H1 (cell line): ENCODE measurements at regions not wholly inside any gene's neighbourhood (a gene's known extent, or its start where the extent isn't known, plus 50 kb on each side); places are given as distances from the start of the nearest gene placed in this dataset.

Experiments
- CTCF ChIA-PET: fragments of 300-600 bp; sonication (Branson Sonifier 250); formaldehyde crosslinking; loops from one replicate; lab custom pipeline; 2021; ENCODE audit not compliant: partially characterized antibody; lab: Charles Lee
- POLR2A ChIA-PET: fragments of 300-600 bp; sonication (Branson Sonifier 250); formaldehyde crosslinking; loops from one replicate; lab custom pipeline; 2021; ENCODE audit warnings: inconsistent platforms; ENCODE audit not compliant: partially characterized antibody; lab: Charles Lee
- DNase-seq, 2 experiments: peaks; one replicate each; pipeline versions ENCODE4 v3.0.0 to v3.0.0-alpha.2; 2010 to 2022; ENCODE audit warnings: low spot score in 2 of 2, low read depth in 1 of 2, mixed read lengths in 1 of 2
- FAIRE-seq: peaks from 2 replicates; lab custom pipeline; 2011; peaks lifted over from hg19 to GRCh38; lab: Jason Lieb, UNC
- H2AFZ ChIP-seq: 2 replicates; pipeline ENCODE4 v1.8.1; 2012; ENCODE audit warnings: low read length, inconsistent platforms
- H2AK5ac ChIP-seq: 2 replicates; pipeline ENCODE4 v1.6.1; 2013; ENCODE audit warnings: low read depth, low read length
- H2BK120ac ChIP-seq: replicated peaks from 2 replicates; pipeline ENCODE3; 2013; ENCODE audit warnings: low read depth, low read length, inconsistent platforms
- H2BK12ac ChIP-seq: 2 replicates; pipeline ENCODE4 v1.6.1; 2013; ENCODE audit warnings: low read depth, low read length
- H2BK15ac ChIP-seq: 2 replicates; pipeline ENCODE4 v1.6.1; 2013; ENCODE audit warnings: low read length
- H2BK20ac ChIP-seq: 2 replicates; pipeline ENCODE4 v1.6.1; 2013; ENCODE audit warnings: low read length
- H2BK5ac ChIP-seq: 2 replicates; pipeline ENCODE4 v1.6.1; 2013; ENCODE audit warnings: low read depth, low read length
- H3K14ac ChIP-seq: 2 replicates; pipeline ENCODE4 v1.6.1; 2013; ENCODE audit warnings: inconsistent platforms; ENCODE audit not compliant: insufficient read length
- H3K18ac ChIP-seq: 2 replicates; pipeline ENCODE4 v1.6.1; 2013; ENCODE audit warnings: low read length; ENCODE audit errors: extremely low read depth
- H3K23ac ChIP-seq: 2 replicates; pipeline ENCODE4 v1.6.1; 2013; ENCODE audit warnings: inconsistent platforms; ENCODE audit not compliant: insufficient read length
- H3K23me2 ChIP-seq: 2 replicates; pipeline ENCODE4 v1.6.1; 2013; ENCODE audit warnings: low read depth, low read length
- H3K27ac ChIP-seq: 2 replicates; pipeline ENCODE4 v1.6.1; 2011; ENCODE audit warnings: low read depth, low read length, inconsistent platforms
- H3K27me3 ChIP-seq, 4 experiments: replicated peaks in 1 of 4; 1 replicate in 1 of 4; 2 replicates in 3 of 4; pipeline versions ENCODE4 v1.6.1 to v1.8.1; 2011 to 2013; ENCODE audit warnings: low read length in 3 of 4, mild to moderate bottlenecking in 3 of 4, inconsistent platforms in 2 of 4, mixed read lengths in 2 of 4, moderate library complexity in 1 of 4; ENCODE audit not compliant: control insufficient read depth in 3 of 4, insufficient read depth in 3 of 4; ENCODE audit errors: extremely low read depth in 1 of 4
- H3K36me3 ChIP-seq, 4 experiments: 2 replicates each; pipeline versions ENCODE4 v1.6.1 to v1.8.1; 2011 to 2013; ENCODE audit warnings: mild to moderate bottlenecking in 4 of 4, low read length in 3 of 4, moderate library complexity in 2 of 4, control low read depth in 1 of 4, inconsistent platforms in 1 of 4; ENCODE audit not compliant: insufficient read depth in 4 of 4, control insufficient read depth in 2 of 4
- H3K4ac ChIP-seq: replicated peaks from 2 replicates; pipeline ENCODE3; 2013; ENCODE audit warnings: low read length, low read depth, mixed read lengths, inconsistent platforms; ENCODE audit not compliant: insufficient read length
- H3K4me1 ChIP-seq, 4 experiments: replicated peaks in 1 of 4; 1 replicate in 1 of 4; 2 replicates in 3 of 4; pipeline versions ENCODE4 v1.6.1 to v1.8.1; 2011 to 2013; ENCODE audit warnings: low read length in 3 of 4, inconsistent platforms in 2 of 4, mixed read lengths in 1 of 4; ENCODE audit not compliant: insufficient read depth in 4 of 4, control insufficient read depth in 3 of 4
- H3K4me2 ChIP-seq, 2 experiments: 2 replicates each; pipeline versions ENCODE4 v1.6.1 to v1.8.1; 2011 to 2013; ENCODE audit warnings: low read depth in 2 of 2, low read length in 2 of 2, control low read depth in 1 of 2, inconsistent platforms in 1 of 2, mild to moderate bottlenecking in 1 of 2; ENCODE audit not compliant: insufficient read depth in 1 of 2
- H3K4me3 ChIP-seq, 4 experiments: fragments of 200-600, 300-600 bp in 1 of 4; sonication (generic), shearing (Covaris generic), sonication (Bioruptor Twin) in 1 of 4; 2 replicates each; pipeline versions ENCODE4 v1.5.1 to v1.8.1; 2011 to 2016; ENCODE audit warnings: low read length in 4 of 4, low read depth in 3 of 4, control low read depth in 2 of 4, inconsistent platforms in 2 of 4, mild to moderate bottlenecking in 2 of 4, mixed read lengths in 1 of 4, moderate library complexity in 1 of 4; ENCODE audit not compliant: insufficient read depth in 2 of 4; ENCODE audit errors: extremely low read depth in 1 of 4
- H3K56ac ChIP-seq: replicated peaks from 2 replicates; pipeline ENCODE3; 2013; ENCODE audit warnings: low read depth, mild to moderate bottlenecking, mixed read lengths, low read length, inconsistent platforms; ENCODE audit not compliant: insufficient read length
- H3K79me1 ChIP-seq: 2 replicates; pipeline ENCODE4 v1.6.1; 2013; ENCODE audit warnings: low read depth, low read length, control low read depth
- H3K79me2 ChIP-seq, 2 experiments: 2 replicates each; pipeline versions ENCODE4 v1.6.1 to v1.8.1; 2012 to 2013; ENCODE audit warnings: low read length in 2 of 2, mild to moderate bottlenecking in 2 of 2, inconsistent platforms in 1 of 2; ENCODE audit not compliant: insufficient read depth in 2 of 2, control insufficient read depth in 1 of 2
- H3K9ac ChIP-seq, 4 experiments: replicated peaks in 1 of 4; 1 replicate in 1 of 4; 2 replicates in 3 of 4; pipeline versions ENCODE4 v1.6.1 to v1.8.1; 2011 to 2013; ENCODE audit warnings: low read depth in 3 of 4, low read length in 3 of 4, control low read depth in 2 of 4, mild to moderate bottlenecking in 2 of 4, moderate library complexity in 2 of 4, inconsistent platforms in 1 of 4; ENCODE audit errors: extremely low read depth in 1 of 4
- H3K9me3 ChIP-seq, 2 experiments: 2 replicates each; pipeline versions ENCODE4 v1.6.1 to v1.8.1; 2012 to 2013; ENCODE audit warnings: mild to moderate bottlenecking in 2 of 2, moderate library complexity in 2 of 2, control low read depth in 1 of 2, inconsistent platforms in 1 of 2, low read depth in 1 of 2, low read length in 1 of 2, mixed read lengths in 1 of 2; ENCODE audit not compliant: insufficient read depth in 2 of 2
- H4K20me1 ChIP-seq, 2 experiments: replicated peaks in 1 of 2; 2 replicates each; pipeline versions ENCODE3 to v1.8.1; 2011 to 2013; ENCODE audit warnings: inconsistent platforms in 2 of 2, low read length in 2 of 2, mild to moderate bottlenecking in 1 of 2; ENCODE audit not compliant: insufficient read depth in 2 of 2, control insufficient read depth in 1 of 2
- H4K5ac ChIP-seq: 2 replicates; pipeline ENCODE4 v1.6.1; 2013; ENCODE audit warnings: low read length, low read depth, mixed read lengths, inconsistent platforms; ENCODE audit not compliant: insufficient read length
- H4K8ac ChIP-seq: 2 replicates; pipeline ENCODE4 v1.8.0; 2013; ENCODE audit warnings: mild to moderate bottlenecking, moderate library complexity, low read length, inconsistent platforms; ENCODE audit not compliant: insufficient read depth; ENCODE audit errors: extremely low read depth
- H4K91ac ChIP-seq: replicated peaks from 2 replicates; pipeline ENCODE3; 2013; ENCODE audit warnings: low read length, mixed read lengths, inconsistent platforms; ENCODE audit not compliant: insufficient read length
- JUN ChIP-seq: IDR thresholded peaks from 2 replicates; pipeline ENCODE4 v1.6.1; 2011; ENCODE audit warnings: low read depth, mild to moderate bottlenecking, improper control_type of control experiment, low read length
- KDM5A ChIP-seq: fragments of 200-600 bp; IDR thresholded peaks from 2 replicates; pipeline ENCODE4 v1.7.1; 2012; ENCODE audit warnings: mild to moderate bottlenecking, low read length, inconsistent platforms, mixed read lengths
- TAF7 ChIP-seq: optimal IDR thresholded peaks from 2 replicates; pipeline ENCODE3; 2011; ENCODE audit warnings: low read depth, mild to moderate bottlenecking, inconsistent platforms, low read length, moderate library complexity, borderline replicate concordance
- WGBS, 2 experiments: shearing (Covaris generic) in 1 of 2; methylation state at CpG; one replicate each; pipeline versions ENCODE4 v1.1.6 to v1.1.7; 2013 to 2015; ENCODE audit warnings: low lambda C conversion rate in 2 of 2, mixed read lengths in 2 of 2, inconsistent platforms in 1 of 2, low coverage in 1 of 2, missing lambda C conversion rate in 1 of 2; ENCODE audit not compliant: insufficient replicate concordance in 2 of 2, insufficient coverage in 1 of 2, insufficient read length in 1 of 2; ENCODE audit errors: extremely low coverage in 1 of 2, missing lambda C conversion rate in 1 of 2; 5-methylcytosine and 5-hydroxymethylcytosine counted together

- no peak overlapping the region for H3K4me3 ChIP-seq
- no peak overlapping the region for H3K56ac ChIP-seq
- no peak overlapping the region for H2BK15ac ChIP-seq
- no peak overlapping the region for H2BK12ac ChIP-seq
- no peak overlapping the region for H2AFZ ChIP-seq
- no peak overlapping the region for H2BK120ac ChIP-seq
- no peaks in the 10 kb centered on the region for H4K20me1 ChIP-seq
- FAIRE-seq = no peak
- H4K5ac ChIP-seq = no peak overlapping the region
- no peak overlapping the region for H3K4ac ChIP-seq
- no peak overlapping the region for H3K27ac ChIP-seq
- no peak overlapping the region for H2BK20ac ChIP-seq
- H4K91ac ChIP-seq = no peak overlapping the region
- no peaks in the 10 kb centered on the region for H3K79me1 ChIP-seq
- no peak overlapping the region for H3K23ac ChIP-seq
- peaks cover 0 to 9% (median 4%) of the 10 kb centered on the region in 4 experiments; a peak in 3 of 7 replicates for H3K4me1 ChIP-seq
- H3K14ac ChIP-seq = no peak overlapping the region
- no peak overlapping the region for H3K18ac ChIP-seq
- ChIA-PET POLR2A (no interaction called here), CTCF (no interaction called here)
- H3K4me2 ChIP-seq = no peak overlapping the region
- H2BK5ac ChIP-seq = no peak overlapping the region
- DNase-seq = no peak
- H3K9ac ChIP-seq = no peak overlapping the region
- no peaks in the 10 kb centered on the region for H3K27me3 ChIP-seq
- H3K79me2 ChIP-seq = no peaks in the 10 kb centered on the region
- no peak overlapping the region for H2AK5ac ChIP-seq
- no peaks in the 10 kb centered on the region; a peak in 1 of 4 replicates for H3K9me3 ChIP-seq
- WGBS, 2 experiments = 90% methylated on average over 3 of the region's 3 CpGs; no CpG with 5 or more reads in 1 of the 2 experiments
- no peaks in the 10 kb centered on the region for H3K23me2 ChIP-seq
- TF ChIP-seq KDM5A = no peak
- TF ChIP-seq JUN = no peak
- TF ChIP-seq TAF7 = no peak
- H4K8ac ChIP-seq = no peak overlapping the region
- H3K36me3 ChIP-seq = peaks cover 0 to 3% (median under 1%) of the 10 kb centered on the region in 4 experiments; a peak in 1 of 8 replicates
Observed at GRCh38 chr2:4579977-4580376, 876.6 kb downstream of the DCDC2C start.
